ENCODE measurements at regions not wholly inside any gene's neighbourhood (a gene's known extent, or its start where the extent isn't known, plus 50 kb on each side); places are given as distances from the start of the nearest gene placed in this dataset.

- H3K4me3 ChIP-seq (ENCODE audit: extremely low read depth in 1 of 4, insufficient read depth in 2 of 4, low read depth in 3 of 4, low read length in 4 of 4) = no peak overlapping the region
- H2BK5ac ChIP-seq (ENCODE audit: low read depth, low read length) = no peak overlapping the region
- no peaks in the 10 kb centered on the region for H3K27me3 ChIP-seq (replicated peaks in 1 of 4; ENCODE audit: control insufficient read depth in 3 of 4, extremely low read depth in 1 of 4, insufficient read depth in 3 of 4, low read length in 3 of 4)
- no peak overlapping the region for H2AK5ac ChIP-seq (ENCODE audit: low read depth, low read length)
- H2BK12ac ChIP-seq (ENCODE audit: low read depth, low read length) = no peak overlapping the region
- no peak overlapping the region for H3K56ac ChIP-seq (replicated peaks; ENCODE audit: insufficient read length, low read depth, low read length)
- DNase-seq (ENCODE audit: low read depth in 1 of 2, low spot score in 2 of 2) (no peak), FAIRE-seq (no peak)
- no peak overlapping the region for H4K5ac ChIP-seq (ENCODE audit: insufficient read length, low read depth, low read length)
- H3K4me1 ChIP-seq (replicated peaks in 1 of 4; ENCODE audit: control insufficient read depth in 3 of 4, insufficient read depth in 4 of 4, low read length in 3 of 4) = peaks cover 0 to 2% (median 0%) of the 10 kb centered on the region in 4 experiments; a peak in 2 of 7 replicates
- TF ChIP-seq KDM1A (IDR thresholded peaks at IDR 0.05; ENCODE audit: borderline replicate concordance, low read length) = no peak
- no peak for TF ChIP-seq RNF2 (IDR thresholded peaks at IDR 0.05; ENCODE audit: borderline replicate concordance, low read depth, low read length, missing control alignments, poor library complexity, severe bottlenecking)
- TF ChIP-seq BACH1 (IDR thresholded peaks at IDR 0.05; ENCODE audit: low read length) = no peak
- TF ChIP-seq YY1 (IDR thresholded peaks at IDR 0.05; ENCODE audit: low read depth, low read length) = no peak
- no peak for TF ChIP-seq POU5F1 (IDR thresholded peaks at IDR 0.05; ENCODE audit: low read depth, low read length)
- TF ChIP-seq, protein P1, sequence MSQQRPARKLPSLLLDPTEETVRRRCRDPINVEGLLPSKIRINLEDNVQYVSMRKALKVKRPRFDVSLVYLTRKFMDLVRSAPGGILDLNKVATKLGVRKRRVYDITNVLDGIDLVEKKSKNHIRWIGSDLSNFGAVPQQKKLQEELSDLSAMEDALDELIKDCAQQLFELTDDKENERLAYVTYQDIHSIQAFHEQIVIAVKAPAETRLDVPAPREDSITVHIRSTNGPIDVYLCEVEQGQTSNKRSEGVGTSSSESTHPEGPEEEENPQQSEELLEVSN (IDR thresholded peaks at IDR 0.05) = no peak
- no peak for TF ChIP-seq GABPA (IDR thresholded peaks at IDR 0.05; ENCODE audit: borderline replicate concordance, insufficient read depth, low read length)
- TF ChIP-seq SIN3A (conservative IDR thresholded peaks at IDR 0.05 in 1 of 2, IDR thresholded peaks at IDR 0.05 in 1 of 2; ENCODE audit: low read depth in 1 of 2, low read length in 2 of 2) = no peak
- no peak for TF ChIP-seq NANOG (IDR thresholded peaks at IDR 0.05; ENCODE audit: insufficient read depth, low read depth, low read length, poor library complexity, severe bottlenecking)
- no peak for TF ChIP-seq TEAD4 (IDR thresholded peaks at IDR 0.05; ENCODE audit: low read depth, low read length)
- no peaks in the 10 kb centered on the region for H3K79me1 ChIP-seq (ENCODE audit: low read depth, low read length)
- no peak overlapping the region for H2BK15ac ChIP-seq (ENCODE audit: low read length)
- H3K4me2 ChIP-seq (ENCODE audit: insufficient read depth in 1 of 2, low read depth in 2 of 2, low read length in 2 of 2) = no peak overlapping the region
- no peak overlapping the region for H4K8ac ChIP-seq (ENCODE audit: extremely low read depth, insufficient read depth, low read length)
- no peak overlapping the region for H3K14ac ChIP-seq (ENCODE audit: insufficient read length)
- H3K9ac ChIP-seq (replicated peaks in 1 of 4; ENCODE audit: extremely low read depth in 1 of 4, low read depth in 3 of 4, low read length in 3 of 4) = no peak overlapping the region
- CTCF ChIA-PET (ENCODE audit: partially characterized antibody) = interaction anchor here (1.4 to 3.6 kb wide), 2 partner anchors 10 to 90 kb away, joined by 3 to 13 read pairs; no protein-coding TSS in a partner anchor
- H3K4ac ChIP-seq (replicated peaks; ENCODE audit: insufficient read length, low read depth, low read length) = no peak overlapping the region
- H3K27ac ChIP-seq (ENCODE audit: low read depth, low read length) = no peak overlapping the region
- no peaks in the 10 kb centered on the region for H3K9me3 ChIP-seq (ENCODE audit: insufficient read depth in 2 of 2, low read depth in 1 of 2, low read length in 1 of 2)
- POLR2A ChIA-PET (ENCODE audit: partially characterized antibody) = no interaction called here
- no peaks in the 10 kb centered on the region for H4K20me1 ChIP-seq (replicated peaks in 1 of 2; ENCODE audit: control insufficient read depth in 1 of 2, insufficient read depth in 2 of 2, low read length in 2 of 2)
- no peak overlapping the region for H2AFZ ChIP-seq (ENCODE audit: low read length)
- no peak overlapping the region for H2BK120ac ChIP-seq (replicated peaks; ENCODE audit: low read depth, low read length)
- no peak overlapping the region for H2BK20ac ChIP-seq (ENCODE audit: low read length)
- H4K91ac ChIP-seq (replicated peaks; ENCODE audit: insufficient read length, low read length) = no peak overlapping the region
- no peaks in the 10 kb centered on the region for H3K36me3 ChIP-seq (ENCODE audit: control insufficient read depth in 2 of 4, insufficient read depth in 4 of 4, low read length in 3 of 4)
- 83% methylated on average over 10 of the region's 10 CpGs; no CpG with 5 or more reads in 1 of the 2 experiments for WGBS, 2 experiments (ENCODE audit: extremely low coverage in 1 of 2, insufficient coverage in 1 of 2, insufficient read length in 1 of 2, insufficient replicate concordance in 2 of 2, low coverage in 1 of 2, low lambda C conversion rate in 2 of 2, missing lambda C conversion rate in 1 of 2)
- H3K23ac ChIP-seq (ENCODE audit: insufficient read length) = no peak overlapping the region
- H3K23me2 ChIP-seq (ENCODE audit: low read depth, low read length) = no peaks in the 10 kb centered on the region
- no peak overlapping the region for H3K18ac ChIP-seq (ENCODE audit: extremely low read depth, low read length)
- no peaks in the 10 kb centered on the region for H3K79me2 ChIP-seq (ENCODE audit: control insufficient read depth in 1 of 2, insufficient read depth in 2 of 2, low read length in 2 of 2)
Observed at GRCh38 chr1:232694475-232694874, 64.5 kb upstream of the SIPA1L2 start.

Data from H1 (cell line).